ENCODE measurements at regions not wholly inside any gene's neighbourhood (a gene's known extent, or its start where the extent isn't known, plus 50 kb on each side); places are given as distances from the start of the nearest gene placed in this dataset.
"Not testable (repeated sequence)": the region's sequence is repeated elsewhere in the genome, so short reads cannot be mapped to it uniquely, and the experiment has no call there.

DNA sequence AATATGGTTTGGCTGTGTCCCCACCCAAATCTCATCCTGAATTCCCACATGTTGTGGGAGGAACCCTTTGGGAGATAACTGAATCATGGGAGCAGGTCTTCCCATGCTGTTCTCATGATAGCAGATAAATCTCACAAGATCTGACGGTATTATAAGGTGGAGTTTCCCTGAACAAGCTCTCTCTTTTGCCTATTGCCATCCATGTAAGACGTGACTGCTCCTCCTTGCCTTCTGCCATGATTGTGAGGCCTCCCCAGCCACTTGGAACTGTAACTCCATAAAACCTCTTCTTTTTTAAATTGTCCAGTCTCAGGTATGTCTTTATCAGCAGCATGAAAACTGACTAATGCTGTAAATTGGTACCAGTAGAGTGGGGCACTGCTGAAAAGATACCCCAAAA lies 103.3 kb upstream of the LYPLAL1 start:
- in situ Hi-C loops (cut with MboI; ENCODE audit: low sequenced_read_pairs), result not testable (repeated sequence)

DNA sequence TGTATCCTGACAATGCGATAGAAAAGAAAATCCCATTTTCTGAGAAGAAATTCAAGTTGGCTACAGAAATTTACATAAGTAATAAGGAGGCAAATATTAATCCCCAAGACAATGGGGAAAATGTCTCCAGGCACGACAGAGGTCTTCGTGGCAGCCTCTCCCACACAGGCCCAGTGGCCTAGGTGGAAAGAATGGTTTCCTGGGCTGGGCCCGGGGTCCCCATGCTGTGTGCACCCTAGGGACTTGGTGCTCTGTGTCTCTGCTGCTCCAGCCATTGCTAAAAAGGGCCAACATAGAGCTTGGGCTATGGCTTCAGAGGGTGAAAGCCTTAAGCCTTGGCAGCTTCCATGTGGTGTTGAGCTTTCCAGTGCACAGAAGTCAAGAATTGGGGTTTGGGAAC lies 102.5 kb upstream of the LYPLAL1 start:
- in situ Hi-C loops (cut with MboI; ENCODE audit: low sequenced_read_pairs), result no loop called here

DNA sequence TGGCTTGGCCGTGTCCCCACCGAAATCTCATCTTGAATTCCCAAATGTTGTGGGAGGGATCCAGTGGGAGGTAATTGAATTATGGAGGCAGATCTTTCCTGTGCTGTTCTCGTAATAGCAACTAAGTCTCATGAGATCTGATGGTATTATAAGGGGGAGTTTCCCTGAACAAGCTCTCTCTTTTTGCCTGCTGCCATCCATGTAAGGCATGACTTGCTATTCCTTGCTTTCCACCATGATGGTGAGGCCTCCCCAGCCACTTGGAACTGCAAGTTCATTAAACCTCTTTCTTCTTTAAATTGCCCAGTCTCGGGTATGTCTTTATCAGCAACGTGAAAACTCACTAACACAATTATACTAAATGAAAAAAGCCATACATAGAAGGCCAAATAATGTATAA lies 101.3 kb upstream of the LYPLAL1 start:
- in situ Hi-C loops (cut with MboI; ENCODE audit: low sequenced_read_pairs), result no loop called here

DNA sequence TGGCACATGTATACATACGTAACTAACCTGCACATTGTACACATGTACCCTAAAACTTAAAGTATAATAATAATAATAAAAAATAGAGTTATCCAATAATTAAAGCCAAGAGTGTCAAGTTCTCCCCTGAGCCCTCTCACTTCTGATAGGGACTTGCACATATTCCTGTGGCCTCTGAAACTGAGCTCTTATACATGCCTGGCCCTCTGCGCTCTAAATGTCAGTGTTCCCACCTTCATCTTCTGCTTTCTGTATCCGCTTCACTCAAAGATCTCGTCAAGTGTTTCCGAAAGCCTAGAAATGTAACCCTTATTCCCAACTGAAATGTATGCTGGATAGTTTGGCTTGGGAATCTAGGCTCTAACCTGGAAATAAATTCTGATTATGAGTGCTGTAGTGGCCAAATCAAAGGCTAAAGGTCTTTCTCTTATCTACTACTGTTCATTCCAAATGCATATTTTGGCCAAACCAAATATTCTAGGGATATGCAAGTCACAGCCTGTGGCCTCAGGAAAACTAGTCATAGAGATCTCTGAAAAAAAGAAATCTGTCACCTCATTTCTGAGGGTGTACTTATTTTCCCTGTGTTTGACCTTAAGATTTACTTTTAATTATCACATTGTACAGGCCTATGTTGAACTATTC lies 99.5 kb upstream of the LYPLAL1 start:
- in situ Hi-C loops (cut with MboI; ENCODE audit: low sequenced_read_pairs), result no loop called here

DNA sequence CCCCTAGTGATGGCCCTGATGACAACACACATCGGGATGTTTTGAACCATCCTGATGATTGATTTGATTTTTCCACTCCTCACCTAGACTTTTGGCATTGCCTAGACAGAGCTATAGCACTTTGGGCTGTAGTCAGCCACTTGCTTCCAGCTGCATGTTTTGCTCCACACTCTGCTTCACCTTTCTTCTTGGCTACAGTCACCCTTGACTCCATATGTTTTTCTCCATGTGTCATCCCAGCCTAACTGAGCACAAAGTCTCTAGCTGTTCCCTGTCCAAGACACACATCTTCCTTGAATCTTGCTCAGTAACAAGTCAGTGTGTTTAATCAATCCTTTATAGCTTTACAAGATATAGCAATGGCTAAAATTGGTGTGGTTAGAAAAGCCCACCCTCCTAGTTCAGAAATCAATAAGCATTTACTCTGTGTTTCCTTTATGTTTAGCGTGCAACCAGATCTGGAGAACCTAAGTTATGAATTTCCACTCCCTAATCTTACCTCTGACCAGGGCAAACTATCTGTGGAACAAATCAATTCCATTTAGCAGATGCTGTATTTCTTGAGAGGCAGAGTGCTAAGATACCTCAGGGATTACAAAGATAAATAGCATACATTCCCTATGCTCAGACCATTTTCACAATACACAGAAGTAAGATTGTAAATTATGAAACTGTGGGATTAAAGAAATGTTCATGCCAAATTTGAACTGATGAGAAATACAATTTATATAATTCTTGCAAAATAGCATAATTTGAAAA lies 98.4 kb upstream of the LYPLAL1 start:
- in situ Hi-C loops (cut with MboI; ENCODE audit: low sequenced_read_pairs), result no loop called here

DNA sequence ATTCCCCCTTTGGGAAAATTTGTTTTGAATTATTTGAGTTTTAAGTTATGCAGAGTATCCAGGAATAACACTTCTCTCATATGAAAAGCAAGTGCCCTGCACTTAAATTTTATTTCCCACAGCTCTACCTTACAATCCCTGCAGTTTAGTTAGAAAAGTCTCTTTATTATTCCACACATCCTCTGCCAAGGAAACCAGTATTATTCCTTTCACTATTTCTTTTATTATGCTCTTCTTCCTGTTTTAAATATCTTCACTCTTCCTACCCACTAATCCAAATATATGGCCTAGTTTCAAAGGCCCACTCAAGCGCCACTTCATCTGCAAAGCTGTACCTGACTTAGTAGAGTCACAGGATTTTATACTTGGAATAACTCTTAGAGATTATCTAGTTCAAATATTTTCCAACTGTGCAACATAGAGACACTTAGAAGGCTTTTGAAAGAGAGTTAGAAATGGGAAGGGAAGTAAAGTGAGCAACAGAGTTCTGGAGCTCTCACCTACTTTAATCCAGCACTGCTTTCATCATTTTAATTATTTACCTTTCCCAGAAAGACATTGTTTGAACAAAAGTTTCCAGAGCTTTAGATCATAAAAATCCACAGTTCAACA lies 97.2 kb upstream of the LYPLAL1 start:
- in situ Hi-C loops (cut with MboI; ENCODE audit: low sequenced_read_pairs), result no loop called here

DNA sequence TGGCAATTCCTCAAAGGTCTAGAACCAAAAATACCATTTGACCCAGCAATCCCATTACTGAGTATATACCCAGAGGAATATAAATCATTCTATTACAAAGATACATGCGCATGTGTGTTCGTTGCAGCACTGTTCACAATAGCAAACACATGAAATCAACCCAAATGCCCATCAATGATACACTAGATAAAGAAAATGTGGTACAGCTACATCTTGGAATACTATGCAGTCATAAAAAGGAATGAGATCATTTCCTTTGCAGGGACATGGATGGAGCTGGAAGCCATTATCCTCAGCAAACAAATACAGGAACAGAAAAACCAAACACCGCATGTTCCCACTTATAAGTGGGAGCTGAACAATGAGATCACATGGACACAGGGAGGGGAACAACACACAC lies 95.9 kb upstream of the LYPLAL1 start:
- in situ Hi-C loops (cut with MboI; ENCODE audit: low sequenced_read_pairs), result not testable (repeated sequence)

DNA sequence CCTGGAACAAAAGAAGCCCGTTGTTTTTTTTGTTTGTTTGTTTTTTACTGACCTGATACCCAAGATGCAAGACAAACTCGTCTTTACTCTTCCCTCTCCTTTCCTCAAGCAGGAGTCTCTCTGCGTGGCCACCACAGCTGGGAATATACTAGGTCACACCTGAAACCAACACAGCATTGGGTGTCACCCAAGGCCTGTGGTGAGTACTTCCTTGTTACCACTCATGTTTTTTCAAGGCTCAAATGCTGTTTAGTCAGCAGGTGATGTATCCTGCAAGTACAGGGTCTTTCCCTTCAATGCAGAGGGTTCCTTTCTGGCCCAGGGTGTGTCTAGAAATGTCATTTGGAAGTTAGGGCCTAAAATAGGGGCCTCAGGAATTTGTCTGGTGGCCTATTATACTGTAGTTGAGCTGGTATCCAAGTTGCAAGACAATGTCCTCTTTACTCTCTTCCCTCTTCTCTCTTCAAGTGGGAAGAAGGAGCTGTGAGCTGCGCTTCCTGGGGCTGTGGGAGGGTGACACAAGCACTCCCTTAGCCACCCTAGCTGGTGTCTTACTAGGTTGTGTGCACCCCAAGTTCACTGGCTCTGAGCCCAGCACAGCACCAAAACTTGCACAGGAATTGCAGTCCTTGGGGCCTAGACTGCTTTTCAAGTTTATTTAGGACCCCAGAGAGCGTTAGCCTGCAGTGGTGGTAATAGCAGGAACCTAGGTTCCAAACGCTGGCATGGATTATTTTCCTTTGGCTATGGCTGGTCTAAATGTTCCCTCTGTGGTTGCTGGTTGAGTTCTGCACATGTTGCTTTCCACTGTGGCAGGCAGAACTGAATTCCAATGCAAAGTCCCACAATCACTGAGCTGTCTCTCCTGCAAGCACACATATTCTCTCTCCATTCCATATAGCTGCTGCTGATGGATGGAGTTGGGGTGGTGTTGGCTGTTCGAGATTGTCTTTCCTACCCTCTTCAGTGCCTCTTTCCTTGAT lies 91.4 kb upstream of the LYPLAL1 start:
- in situ Hi-C loops (cut with MboI; ENCODE audit: low sequenced_read_pairs), result no loop called here

DNA sequence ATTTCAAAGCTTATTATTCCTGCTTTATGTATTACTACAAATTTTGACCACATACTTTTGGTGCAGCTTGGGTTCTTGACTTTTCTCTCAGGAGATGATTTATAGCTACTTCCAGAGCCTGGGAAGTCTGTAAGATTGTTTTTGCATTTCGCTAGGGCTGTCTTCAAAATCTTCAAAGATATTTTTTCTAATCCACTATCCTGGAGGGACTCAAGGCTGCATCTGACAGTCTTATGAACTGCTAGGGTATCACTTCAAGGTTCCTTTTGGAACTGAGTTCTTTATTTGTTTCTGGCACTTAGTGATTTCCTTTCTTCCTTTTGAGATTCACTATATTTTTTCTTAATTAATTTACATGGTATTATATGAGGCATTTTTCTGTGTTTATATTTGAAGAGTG lies 90.0 kb upstream of the LYPLAL1 start:
- in situ Hi-C loops (cut with MboI; ENCODE audit: low sequenced_read_pairs), result no loop called here

DNA sequence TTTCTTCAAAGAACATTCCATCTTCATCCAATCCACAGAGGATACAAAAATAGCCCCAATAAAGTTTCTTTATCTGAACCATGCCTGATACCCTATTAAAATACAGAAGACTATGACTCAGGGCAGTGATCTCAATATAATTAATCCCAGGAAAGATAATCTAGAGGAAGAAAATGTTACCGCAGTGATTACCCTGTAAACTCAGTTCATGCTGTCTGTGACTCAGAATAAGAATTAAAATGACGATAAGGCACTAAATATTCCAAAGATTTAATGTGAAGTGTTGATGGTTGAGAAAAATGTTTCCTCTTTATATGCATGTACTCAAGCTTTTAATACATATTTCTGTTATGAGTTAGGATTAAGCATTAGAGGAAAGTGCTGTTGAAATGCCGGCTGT lies 88.6 kb upstream of the LYPLAL1 start:
- in situ Hi-C loops (cut with MboI; ENCODE audit: low sequenced_read_pairs), result no loop called here

DNA sequence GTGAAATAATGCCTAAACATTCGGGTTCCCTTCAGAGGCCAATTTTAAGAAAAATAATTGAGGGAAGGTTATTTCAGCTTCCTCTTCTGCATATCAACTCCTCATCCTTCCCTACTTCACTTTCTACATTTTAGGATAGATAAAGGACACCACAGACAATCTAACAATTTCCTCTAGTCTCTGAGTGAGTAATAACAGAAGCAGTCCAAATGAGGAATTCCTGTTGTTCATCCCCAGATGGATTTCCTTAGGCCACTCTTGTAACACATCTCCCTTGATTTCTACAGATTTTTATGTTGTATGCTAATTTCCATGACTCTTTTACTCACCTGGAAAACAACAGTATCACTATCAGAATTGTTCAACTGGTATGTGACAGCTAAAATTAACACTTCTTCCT lies 87.7 kb upstream of the LYPLAL1 start:
- in situ Hi-C loops (cut with MboI; ENCODE audit: low sequenced_read_pairs), result no loop called here

DNA sequence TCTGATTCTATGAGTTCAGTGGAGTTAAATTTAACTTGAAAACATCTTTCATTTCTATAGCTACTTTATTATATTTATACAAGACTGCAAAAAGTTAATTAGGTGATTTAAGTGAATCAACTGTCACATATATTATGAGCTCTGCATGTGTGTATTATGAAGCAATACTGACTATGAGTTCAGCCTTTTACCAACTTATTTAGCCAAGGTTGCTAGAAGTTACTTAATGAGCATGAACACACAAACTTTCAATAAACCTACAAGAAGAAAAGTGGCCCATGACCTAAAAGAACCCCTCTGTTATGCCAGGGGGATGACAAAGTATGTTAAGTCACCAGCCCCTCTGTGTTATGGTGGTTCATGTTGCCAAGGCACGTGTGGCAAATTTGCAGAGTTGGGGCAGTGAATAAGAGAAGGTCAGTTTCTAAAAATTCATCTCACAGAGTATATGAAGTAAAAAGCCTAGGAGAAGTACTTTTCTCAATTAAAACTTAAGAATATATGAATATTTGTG lies 86.7 kb upstream of the LYPLAL1 start:
- in situ Hi-C loops (cut with MboI; ENCODE audit: low sequenced_read_pairs), result no loop called here

DNA sequence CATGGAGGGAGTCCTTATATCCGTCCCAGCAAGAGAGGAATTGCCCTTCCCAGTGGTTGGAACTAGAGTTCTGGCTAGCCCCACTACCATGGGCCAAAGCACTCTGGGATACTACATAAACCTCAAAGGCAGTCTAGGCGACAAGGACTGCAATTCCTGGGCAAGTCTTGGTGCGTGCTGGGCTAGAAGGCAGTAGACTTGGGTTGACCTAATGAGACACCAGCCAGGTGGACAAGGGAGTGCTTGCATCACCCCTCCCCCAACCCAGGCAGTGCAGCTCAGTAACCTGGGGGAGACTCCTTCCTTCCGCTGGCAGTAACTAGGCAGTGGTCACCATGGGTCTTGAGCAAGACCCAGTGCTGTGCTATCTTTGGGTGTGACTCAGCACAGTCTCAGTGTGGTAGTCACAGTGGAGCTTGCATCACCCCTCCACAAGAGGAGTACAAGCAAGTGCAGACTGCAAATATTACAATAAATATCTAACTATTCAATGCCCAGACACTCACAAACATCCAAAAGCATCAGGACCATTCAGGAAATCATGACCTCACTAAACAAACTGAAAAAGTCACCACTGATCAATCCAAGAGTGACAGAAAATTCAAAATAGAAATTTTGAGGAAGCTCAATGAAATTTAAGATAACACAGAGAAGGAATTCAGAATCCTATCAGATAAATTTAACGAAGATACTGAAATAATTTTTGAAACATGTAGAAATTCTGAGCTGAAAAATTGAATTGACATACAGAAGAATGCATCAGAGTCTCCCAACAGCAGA lies 84.7 kb upstream of the LYPLAL1 start:
- in situ Hi-C loops (cut with MboI; ENCODE audit: low sequenced_read_pairs), result no loop called here

DNA sequence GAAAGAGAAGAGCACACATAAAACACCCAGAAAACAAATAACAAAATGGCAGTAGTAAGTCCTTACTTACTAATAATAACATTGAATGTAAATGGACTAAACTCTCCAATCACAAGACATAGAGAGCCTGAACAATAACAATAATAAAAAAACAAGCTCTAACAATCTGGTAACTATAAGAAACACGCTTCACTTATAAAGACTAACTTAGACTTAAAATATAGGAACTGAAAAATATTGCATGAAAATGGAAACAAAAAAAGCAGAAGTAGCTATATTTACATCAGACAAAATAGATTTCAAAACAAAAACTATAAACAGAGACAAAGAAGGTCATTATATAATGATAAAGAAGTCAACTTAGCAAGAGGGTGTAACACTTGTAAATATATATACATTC lies 83.1 kb upstream of the LYPLAL1 start:
- in situ Hi-C loops (cut with MboI; ENCODE audit: low sequenced_read_pairs), result no loop called here

DNA sequence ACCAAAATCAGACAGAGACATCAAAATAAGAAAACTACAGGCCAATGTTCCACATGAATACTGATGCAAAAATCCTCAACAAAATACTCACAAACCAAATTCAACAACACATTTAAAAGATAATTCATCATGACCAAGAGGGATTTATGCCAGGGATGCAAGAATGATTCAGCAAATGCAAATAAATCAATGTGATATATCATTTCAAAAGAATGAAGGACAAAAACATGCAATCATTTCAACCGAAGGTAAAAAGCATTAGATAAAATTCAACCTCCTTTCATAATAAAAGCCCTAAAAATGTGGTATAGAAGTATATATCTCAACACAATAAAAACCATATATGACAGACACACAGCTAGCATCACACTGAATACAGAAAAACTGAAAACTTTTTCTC lies 81.5 kb upstream of the LYPLAL1 start:
- in situ Hi-C loops (cut with MboI; ENCODE audit: low sequenced_read_pairs), result no loop called here

DNA sequence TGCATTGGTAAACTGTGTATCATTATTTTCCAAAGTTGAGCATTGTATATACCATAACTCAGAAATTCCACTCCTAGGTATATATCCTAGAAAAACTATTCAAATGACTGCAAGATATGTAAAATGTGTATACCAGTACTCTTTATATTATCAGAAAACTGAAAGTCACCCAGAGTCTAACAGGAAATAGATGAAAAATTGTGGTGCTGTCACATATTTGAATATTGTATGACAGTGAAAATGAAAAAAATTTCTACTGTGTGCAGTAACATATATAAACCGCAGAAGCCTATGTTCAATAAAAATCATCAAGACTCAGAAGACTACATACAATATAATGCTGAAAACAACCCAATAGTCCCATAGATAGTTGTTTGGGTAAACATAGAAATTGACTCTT lies 74.4 kb upstream of the LYPLAL1 start:
- in situ Hi-C loops (cut with MboI; ENCODE audit: low sequenced_read_pairs), result no loop called here

DNA sequence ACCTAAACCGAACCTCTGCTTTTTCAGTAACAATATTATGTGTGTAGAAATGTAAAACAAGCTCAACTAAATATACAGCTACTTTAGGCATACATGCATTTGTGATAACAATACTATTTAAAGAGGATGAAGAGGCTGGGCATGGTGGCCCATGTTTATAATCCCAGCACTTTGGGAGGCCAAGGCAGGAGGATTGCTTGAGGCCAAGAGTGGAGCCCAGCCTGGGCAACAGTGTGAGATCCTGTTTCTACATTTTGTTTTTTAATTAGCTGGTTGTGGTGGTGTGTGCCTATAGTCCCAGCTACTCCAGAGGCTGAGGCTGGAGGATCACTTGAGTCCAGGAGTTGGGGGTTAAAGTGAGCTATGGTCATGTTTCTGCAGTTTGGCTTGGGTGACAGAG lies 73.6 kb upstream of the LYPLAL1 start:
- in situ Hi-C loops (cut with MboI; ENCODE audit: low sequenced_read_pairs), result no loop called here

DNA sequence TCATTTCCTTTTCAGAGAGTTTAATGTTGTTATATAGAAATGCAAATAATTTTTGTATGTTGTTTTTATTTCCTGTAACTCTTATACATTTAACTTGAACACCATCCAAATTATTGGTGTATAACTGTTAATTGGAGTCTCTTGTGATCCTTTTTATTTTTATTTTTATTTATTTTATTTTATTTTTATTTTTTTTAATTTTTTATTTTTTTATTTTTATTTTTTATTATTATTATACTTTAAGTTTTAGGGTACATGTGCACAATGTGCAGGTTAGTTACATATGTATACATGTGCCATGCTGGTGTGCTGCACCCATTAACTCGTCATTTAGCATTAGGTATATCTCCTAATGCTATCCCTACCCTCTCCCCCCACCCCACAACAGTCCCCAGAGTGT lies 71.2 kb upstream of the LYPLAL1 start:
- in situ Hi-C loops (cut with MboI; ENCODE audit: low sequenced_read_pairs), result not testable (repeated sequence)

DNA sequence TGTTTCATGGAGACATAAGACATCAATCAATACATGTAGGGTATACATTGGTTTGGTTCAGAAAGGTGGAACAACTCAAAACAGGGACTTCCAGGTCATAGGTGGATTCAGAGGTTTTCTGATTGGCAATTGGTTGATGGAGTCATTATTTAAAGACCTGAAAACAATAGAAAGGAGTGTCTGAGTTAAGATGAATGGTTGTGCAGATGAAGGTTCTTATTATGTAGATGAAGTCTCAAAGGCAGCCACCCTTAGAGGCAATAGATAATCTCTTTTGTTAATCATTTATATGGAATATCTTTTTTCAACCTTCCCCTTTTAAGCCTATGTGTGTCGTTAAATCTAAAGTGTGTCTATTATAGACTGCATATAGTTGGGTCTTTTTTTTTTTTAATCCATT lies 67.8 kb upstream of the LYPLAL1 start:
- in situ Hi-C loops (cut with MboI; ENCODE audit: low sequenced_read_pairs), result no loop called here

DNA sequence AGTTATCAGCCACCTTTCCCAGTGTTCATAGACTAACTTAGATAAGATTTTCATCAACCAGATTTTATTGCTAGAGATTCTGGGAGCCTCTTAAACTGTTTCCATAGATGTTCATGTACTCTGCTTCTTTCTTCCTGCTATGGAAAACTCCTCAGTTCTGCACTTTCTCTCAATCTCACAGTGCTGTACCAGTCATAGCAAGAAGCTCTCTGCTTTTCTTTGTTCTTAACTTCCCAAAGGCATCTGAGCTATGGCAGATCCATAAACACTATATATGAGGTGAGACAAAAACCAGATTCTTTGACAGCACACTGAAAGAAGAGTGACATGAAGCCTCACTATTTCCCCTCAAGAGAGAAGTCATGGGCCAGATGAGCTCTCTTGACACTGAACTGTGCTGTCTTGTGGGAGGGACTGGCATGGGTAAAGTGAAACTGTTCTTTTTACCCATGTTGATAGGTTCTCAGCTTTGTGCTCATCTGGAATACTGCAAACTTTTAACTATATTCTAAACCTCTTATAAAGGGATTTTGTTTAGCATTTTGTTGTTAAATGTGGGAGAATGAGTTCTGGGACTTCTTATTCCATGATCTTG lies 64.2 kb upstream of the LYPLAL1 start:
- in situ Hi-C loops (cut with MboI; ENCODE audit: low sequenced_read_pairs), result no loop called here

Data from HL-60/S4 (cell line).